PC-9 (cell line): ENCODE measurements at regions not wholly inside any gene's neighbourhood (a gene's known extent, or its start where the extent isn't known, plus 50 kb on each side); places are given as distances from the start of the nearest gene placed in this dataset.

Source experiments
- EZH2 ChIP-seq: fragments of 200-600 bp; sonication (generic); IDR thresholded peaks from 2 replicates; pipeline ENCODE4 v1.8.0; 2017; ENCODE audit warnings: antibody characterized with exemption, low read depth
- TF ChIP-seq, protein P1 (sequence below): fragments of 200-600 bp; sonication (generic); conservative IDR thresholded peaks from 2 replicates; pipeline ENCODE4 v1.6.1; 2017; ENCODE audit warnings: mixed run types, antibody characterized with exemption, mild to moderate bottlenecking, moderate library complexity

DNA sequence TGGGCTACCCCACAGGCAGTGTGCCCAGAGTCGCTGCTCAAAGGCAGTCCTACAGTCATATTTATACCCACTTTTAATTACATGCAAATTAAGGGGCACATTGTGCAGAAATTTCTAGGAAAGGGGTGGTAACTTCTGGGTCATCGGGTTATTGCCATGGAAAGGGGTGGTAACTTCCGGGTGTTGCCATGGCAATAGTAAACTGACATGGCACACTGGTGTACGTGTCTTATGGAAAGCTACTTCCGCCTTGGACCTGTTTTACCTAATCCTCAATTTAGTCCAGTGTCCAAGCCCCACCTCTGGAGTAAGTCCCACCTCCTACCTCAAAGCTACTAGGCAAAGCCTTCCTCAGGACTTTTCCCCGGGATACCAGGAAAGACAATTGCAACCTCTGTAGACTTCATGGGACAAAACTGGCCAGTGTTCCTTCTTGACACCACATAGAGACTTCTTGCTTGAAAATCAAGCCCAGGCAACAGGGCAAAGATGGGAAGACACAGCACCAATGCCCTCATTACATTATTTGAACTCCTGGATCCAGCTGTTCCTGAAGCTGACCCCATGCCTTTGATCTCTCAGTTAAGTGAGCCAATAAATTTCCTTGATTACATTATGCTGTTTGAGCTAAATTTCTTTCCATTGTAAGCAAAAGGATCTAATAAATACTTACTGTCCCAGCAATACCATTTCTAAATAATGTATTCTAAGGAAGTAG lies 63.3 kb upstream of the AGAP1 start:
- TF ChIP-seq, protein P1, sequence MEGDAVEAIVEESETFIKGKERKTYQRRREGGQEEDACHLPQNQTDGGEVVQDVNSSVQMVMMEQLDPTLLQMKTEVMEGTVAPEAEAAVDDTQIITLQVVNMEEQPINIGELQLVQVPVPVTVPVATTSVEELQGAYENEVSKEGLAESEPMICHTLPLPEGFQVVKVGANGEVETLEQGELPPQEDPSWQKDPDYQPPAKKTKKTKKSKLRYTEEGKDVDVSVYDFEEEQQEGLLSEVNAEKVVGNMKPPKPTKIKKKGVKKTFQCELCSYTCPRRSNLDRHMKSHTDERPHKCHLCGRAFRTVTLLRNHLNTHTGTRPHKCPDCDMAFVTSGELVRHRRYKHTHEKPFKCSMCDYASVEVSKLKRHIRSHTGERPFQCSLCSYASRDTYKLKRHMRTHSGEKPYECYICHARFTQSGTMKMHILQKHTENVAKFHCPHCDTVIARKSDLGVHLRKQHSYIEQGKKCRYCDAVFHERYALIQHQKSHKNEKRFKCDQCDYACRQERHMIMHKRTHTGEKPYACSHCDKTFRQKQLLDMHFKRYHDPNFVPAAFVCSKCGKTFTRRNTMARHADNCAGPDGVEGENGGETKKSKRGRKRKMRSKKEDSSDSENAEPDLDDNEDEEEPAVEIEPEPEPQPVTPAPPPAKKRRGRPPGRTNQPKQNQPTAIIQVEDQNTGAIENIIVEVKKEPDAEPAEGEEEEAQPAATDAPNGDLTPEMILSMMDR = no peak
- TF ChIP-seq EZH2 = no peak
